ENCODE measurements at regions not wholly inside any gene's neighbourhood (a gene's known extent, or its start where the extent isn't known, plus 50 kb on each side); places are given as distances from the start of the nearest gene placed in this dataset.

GRCh38 chr9:89953824-89954615, 349.2 kb downstream of the GADD45G start:
- Histone ChIP-seq H3K9me3 (ENCODE audit: low read depth, low read length) (no peaks in the 10 kb centered on the region), H3K4me2 (ENCODE audit: insufficient read depth, low read length) (no peak overlapping the region), H3K36me3 (ENCODE audit: insufficient read depth, low read length) (no peaks in the 10 kb centered on the region), H3K4me1 (ENCODE audit: insufficient read depth, low read length) (peaks cover 13% of the 10 kb centered on the region), H4K20me1 (ENCODE audit: insufficient read depth, low read length) (no peaks in the 10 kb centered on the region), H3K27me3 (ENCODE audit: insufficient read depth, low read length) (no peaks in the 10 kb centered on the region), H3K4me3 (ENCODE audit: insufficient read depth, low read length) (no peak overlapping the region), H3K79me2 (ENCODE audit: insufficient read depth, low read length) (no peaks in the 10 kb centered on the region), H3K27ac (ENCODE audit: low read depth, low read length) (no peak overlapping the region), H2AFZ (ENCODE audit: low read length) (no peak overlapping the region)
- no peak for TF ChIP-seq CTCF (IDR thresholded peaks at IDR 0.05; ENCODE audit: extremely low read depth, low read depth, low read length)
- DNase-seq (ENCODE audit: insufficient read length, low spot score, missing footprints): no peak

- Histone ChIP-seq H3K27ac (ENCODE audit: low read depth, low read length) (no peak overlapping the region), H3K9me3 (ENCODE audit: low read depth, low read length) (no peaks in the 10 kb centered on the region), H3K27me3 (ENCODE audit: insufficient read depth, low read length) (no peaks in the 10 kb centered on the region), H3K4me2 (ENCODE audit: insufficient read depth, low read length) (no peak overlapping the region), H3K79me2 (ENCODE audit: insufficient read depth, low read length) (no peaks in the 10 kb centered on the region), H2AFZ (ENCODE audit: low read length) (no peak overlapping the region), H3K36me3 (ENCODE audit: insufficient read depth, low read length) (no peaks in the 10 kb centered on the region), H3K4me1 (ENCODE audit: insufficient read depth, low read length) (peaks cover 13% of the 10 kb centered on the region), H4K20me1 (ENCODE audit: insufficient read depth, low read length) (no peaks in the 10 kb centered on the region), H3K4me3 (ENCODE audit: insufficient read depth, low read length) (no peak overlapping the region)
- TF ChIP-seq CTCF (IDR thresholded peaks at IDR 0.05; ENCODE audit: extremely low read depth, low read depth, low read length): no peak
- DNase-seq (ENCODE audit: insufficient read length, low spot score, missing footprints): no peak
Measured at GRCh38 chr9:89955144-89955543, 350.3 kb downstream of the GADD45G start.

GRCh38 chr9:89955626-89956025, 350.8 kb downstream of the GADD45G start:
- no peak for DNase-seq (ENCODE audit: insufficient read length, low spot score, missing footprints)
- Histone ChIP-seq H3K4me3 (ENCODE audit: insufficient read depth, low read length) (no peak overlapping the region), H2AFZ (ENCODE audit: low read length) (no peak overlapping the region), H3K27me3 (ENCODE audit: insufficient read depth, low read length) (no peaks in the 10 kb centered on the region), H3K4me1 (ENCODE audit: insufficient read depth, low read length) (peaks cover 13% of the 10 kb centered on the region), H3K9me3 (ENCODE audit: low read depth, low read length) (no peaks in the 10 kb centered on the region), H4K20me1 (ENCODE audit: insufficient read depth, low read length) (no peaks in the 10 kb centered on the region), H3K36me3 (ENCODE audit: insufficient read depth, low read length) (no peaks in the 10 kb centered on the region), H3K79me2 (ENCODE audit: insufficient read depth, low read length) (no peaks in the 10 kb centered on the region), H3K4me2 (ENCODE audit: insufficient read depth, low read length) (no peak overlapping the region), H3K27ac (ENCODE audit: low read depth, low read length) (no peak overlapping the region)
- no peak for TF ChIP-seq CTCF (IDR thresholded peaks at IDR 0.05; ENCODE audit: extremely low read depth, low read depth, low read length)

- TF ChIP-seq CTCF (IDR thresholded peaks at IDR 0.05; ENCODE audit: extremely low read depth, low read depth, low read length): no peak
- Histone ChIP-seq H3K27me3 (ENCODE audit: insufficient read depth, low read length) (no peaks in the 10 kb centered on the region), H2AFZ (ENCODE audit: low read length) (no peak overlapping the region), H3K4me3 (ENCODE audit: insufficient read depth, low read length) (no peak overlapping the region), H3K4me1 (ENCODE audit: insufficient read depth, low read length) (peaks cover 13% of the 10 kb centered on the region), H4K20me1 (ENCODE audit: insufficient read depth, low read length) (no peaks in the 10 kb centered on the region), H3K79me2 (ENCODE audit: insufficient read depth, low read length) (no peaks in the 10 kb centered on the region), H3K27ac (ENCODE audit: low read depth, low read length) (no peak overlapping the region), H3K36me3 (ENCODE audit: insufficient read depth, low read length) (no peaks in the 10 kb centered on the region), H3K4me2 (ENCODE audit: insufficient read depth, low read length) (no peak overlapping the region), H3K9me3 (ENCODE audit: low read depth, low read length) (no peaks in the 10 kb centered on the region)
- DNase-seq (ENCODE audit: insufficient read length, low spot score, missing footprints): no peak
Measured at GRCh38 chr9:89956331-89956730, 351.5 kb downstream of the GADD45G start.
